A673 (cell line): ENCODE measurements at regions not wholly inside any gene's neighbourhood (a gene's known extent, or its start where the extent isn't known, plus 50 kb on each side); places are given as distances from the start of the nearest gene placed in this dataset.

Source experiments
- EZH2 ChIP-seq: fragments of 200-600 bp; sonication (generic); IDR thresholded peaks from 2 replicates; pipeline ENCODE4 v1.6.1; 2017; ENCODE audit warnings: borderline replicate concordance, low read depth, mild to moderate bottlenecking, mixed read lengths, antibody characterized with exemption, low read length; ENCODE audit not compliant: poor library complexity, severe bottlenecking
- TF ChIP-seq, protein P1 (sequence below): fragments of 300-800, 200-600 bp; sonication (generic); conservative IDR thresholded peaks from 2 replicates; pipeline ENCODE4 v1.5.1; 2017; ENCODE audit warnings: low read depth, mild to moderate bottlenecking, antibody characterized with exemption, low read length, moderate library complexity, mixed read lengths

DNA sequence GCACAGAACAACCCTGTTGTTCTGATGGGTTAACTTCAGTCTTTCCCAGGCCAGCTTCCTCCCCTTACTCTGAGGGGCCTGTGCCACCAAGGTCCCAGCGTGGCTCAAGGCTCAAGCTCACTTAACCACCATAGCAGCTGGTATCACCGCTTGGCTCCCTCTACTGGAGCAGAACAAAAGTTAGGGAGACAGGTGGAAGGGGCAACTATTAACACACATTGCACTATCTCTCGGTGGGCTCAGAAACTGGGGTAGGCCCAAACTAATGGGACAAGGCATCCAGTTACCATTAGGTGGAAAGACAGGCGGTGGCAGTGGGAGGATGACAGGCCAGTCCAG is 88.7 kb upstream of the ATL2 start:
- TF ChIP-seq, protein P1, sequence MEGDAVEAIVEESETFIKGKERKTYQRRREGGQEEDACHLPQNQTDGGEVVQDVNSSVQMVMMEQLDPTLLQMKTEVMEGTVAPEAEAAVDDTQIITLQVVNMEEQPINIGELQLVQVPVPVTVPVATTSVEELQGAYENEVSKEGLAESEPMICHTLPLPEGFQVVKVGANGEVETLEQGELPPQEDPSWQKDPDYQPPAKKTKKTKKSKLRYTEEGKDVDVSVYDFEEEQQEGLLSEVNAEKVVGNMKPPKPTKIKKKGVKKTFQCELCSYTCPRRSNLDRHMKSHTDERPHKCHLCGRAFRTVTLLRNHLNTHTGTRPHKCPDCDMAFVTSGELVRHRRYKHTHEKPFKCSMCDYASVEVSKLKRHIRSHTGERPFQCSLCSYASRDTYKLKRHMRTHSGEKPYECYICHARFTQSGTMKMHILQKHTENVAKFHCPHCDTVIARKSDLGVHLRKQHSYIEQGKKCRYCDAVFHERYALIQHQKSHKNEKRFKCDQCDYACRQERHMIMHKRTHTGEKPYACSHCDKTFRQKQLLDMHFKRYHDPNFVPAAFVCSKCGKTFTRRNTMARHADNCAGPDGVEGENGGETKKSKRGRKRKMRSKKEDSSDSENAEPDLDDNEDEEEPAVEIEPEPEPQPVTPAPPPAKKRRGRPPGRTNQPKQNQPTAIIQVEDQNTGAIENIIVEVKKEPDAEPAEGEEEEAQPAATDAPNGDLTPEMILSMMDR = peak; percentile 60
- no peak for TF ChIP-seq EZH2
